SW 1271 (cell line): ENCODE measurements at regions not wholly inside any gene's neighbourhood (a gene's known extent, or its start where the extent isn't known, plus 50 kb on each side); places are given as distances from the start of the nearest gene placed in this dataset.

Experiments used
- DNase-seq, 2 experiments: peaks; one replicate each; lab custom pipeline; 2025; lab: John Stamatoyannopoulos, UW

DNA sequence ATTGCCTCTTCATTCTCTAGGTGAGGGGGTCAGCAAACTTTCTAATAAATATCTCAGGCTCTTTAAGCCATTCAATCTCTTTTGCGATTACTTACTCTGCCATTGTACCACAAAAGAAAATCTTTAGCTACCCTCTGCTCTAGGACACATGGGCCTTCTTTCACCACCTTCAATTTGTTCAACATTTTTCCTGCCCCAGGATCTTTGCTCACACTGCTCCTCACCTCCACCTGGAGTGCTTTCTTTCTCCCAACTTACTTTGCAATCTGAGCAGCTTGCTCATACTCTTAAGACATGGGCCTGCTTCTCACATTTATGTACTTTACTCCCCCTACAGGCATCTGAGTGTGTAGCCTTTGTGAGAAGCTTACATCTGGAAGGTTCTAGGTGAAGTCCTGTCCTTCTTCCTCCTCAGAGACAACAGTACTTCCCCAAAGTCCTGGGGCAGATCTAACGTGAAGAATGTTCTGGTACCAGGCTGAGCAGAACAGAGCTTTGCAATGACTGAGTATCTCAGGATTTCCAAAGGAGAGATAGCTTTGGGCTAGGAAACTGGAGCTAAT lies 55.0 kb upstream of the PRDM5 start:
- peak in 1 of 2 experiments; percentile 34 for DNase-seq

DNA sequence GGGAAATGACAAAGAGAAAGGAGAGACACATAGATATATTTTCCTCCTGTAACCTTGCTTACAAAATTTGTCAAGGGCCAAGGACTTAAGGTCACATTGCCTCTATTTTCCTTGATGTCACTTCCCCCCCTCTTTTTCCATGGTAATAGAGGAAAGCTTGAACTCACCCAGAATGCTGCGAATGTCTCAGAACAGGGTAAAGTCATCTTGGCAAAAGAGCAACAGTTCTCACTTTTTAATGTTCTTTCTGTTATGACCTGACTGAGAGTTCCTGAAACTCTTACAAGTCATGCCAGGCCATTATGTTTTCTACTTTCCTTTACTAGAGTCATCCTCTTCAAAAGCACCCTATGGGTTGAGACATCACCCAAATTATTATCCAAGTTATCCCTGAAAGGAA lies 50.7 kb upstream of the PRDM5 start:
- no peak for DNase-seq
